Ascending aorta (tissue), 2 donors: ENCODE measurements at regions not wholly inside any gene's neighbourhood (a gene's known extent, or its start where the extent isn't known, plus 50 kb on each side); places are given as distances from the start of the nearest gene placed in this dataset.

Experiments
- DNase-seq, 2 donors: peaks; one replicate each; pipeline ENCODE4 v3.0.0-alpha.2; 2019; ENCODE audit warnings: low spot score in 2 of 2
- H3K27ac ChIP-seq, 2 donors: fragments of 200-600 bp; sonication (generic); one replicate each; pipeline ENCODE4 v1.5.1; 2016 to 2017; ENCODE audit warnings: mild to moderate bottlenecking in 1 of 2
- H3K27me3 ChIP-seq: fragments of 200-600 bp; sonication (generic); one replicate; pipeline ENCODE4 v1.5.1; 2017
- H3K36me3 ChIP-seq, 2 donors: fragments of 200-600 bp; sonication (generic); one replicate each; pipeline ENCODE4 v1.5.1; 2016
- H3K4me1 ChIP-seq, 2 donors: fragments of 200-600 bp; sonication (generic); one replicate each; pipeline ENCODE4 v1.5.1; 2016 to 2017; ENCODE audit warnings: mild to moderate bottlenecking in 1 of 2
- H3K4me3 ChIP-seq, 2 donors: fragments of 200-600 bp; sonication (generic); one replicate each; pipeline ENCODE4 v1.5.1; 2016 to 2017; ENCODE audit warnings: mild to moderate bottlenecking in 1 of 2
- H3K9me3 ChIP-seq, 2 donors: fragments of 200-600 bp; sonication (generic); one replicate each; pipeline ENCODE4 v1.5.1; 2016
- intact Hi-C: fragments of 100-400 bp; cut with DNase I; formaldehyde crosslinking; loops from one replicate; pipeline ENCODE4 v1.15.1; 2023
- TF ChIP-seq, protein P1 (sequence below), 3 experiments: fragments of 200-600 bp in 2 of 3; fragments of 450-650 bp in 1 of 3; sonication (generic) in 2 of 3; IDR thresholded peaks; one replicate each; pipeline ENCODE4 v1.5.1; 2016 to 2019; ENCODE audit warnings: antibody characterized with exemption in 3 of 3, mild to moderate bottlenecking in 1 of 3, moderate library complexity in 1 of 3

GRCh38 chr1:87242445-87243185 is 86.1 kb upstream of the LMO4 start:
- Histone ChIP-seq H3K4me3 (no peak overlapping the region), H3K27ac (no peak overlapping the region), H3K4me1 (no peaks in the 10 kb centered on the region), H3K36me3 (no peaks in the 10 kb centered on the region), H3K9me3 (no peaks in the 10 kb centered on the region), H3K27me3 (no peaks in the 10 kb centered on the region)
- TF ChIP-seq, protein P1, sequence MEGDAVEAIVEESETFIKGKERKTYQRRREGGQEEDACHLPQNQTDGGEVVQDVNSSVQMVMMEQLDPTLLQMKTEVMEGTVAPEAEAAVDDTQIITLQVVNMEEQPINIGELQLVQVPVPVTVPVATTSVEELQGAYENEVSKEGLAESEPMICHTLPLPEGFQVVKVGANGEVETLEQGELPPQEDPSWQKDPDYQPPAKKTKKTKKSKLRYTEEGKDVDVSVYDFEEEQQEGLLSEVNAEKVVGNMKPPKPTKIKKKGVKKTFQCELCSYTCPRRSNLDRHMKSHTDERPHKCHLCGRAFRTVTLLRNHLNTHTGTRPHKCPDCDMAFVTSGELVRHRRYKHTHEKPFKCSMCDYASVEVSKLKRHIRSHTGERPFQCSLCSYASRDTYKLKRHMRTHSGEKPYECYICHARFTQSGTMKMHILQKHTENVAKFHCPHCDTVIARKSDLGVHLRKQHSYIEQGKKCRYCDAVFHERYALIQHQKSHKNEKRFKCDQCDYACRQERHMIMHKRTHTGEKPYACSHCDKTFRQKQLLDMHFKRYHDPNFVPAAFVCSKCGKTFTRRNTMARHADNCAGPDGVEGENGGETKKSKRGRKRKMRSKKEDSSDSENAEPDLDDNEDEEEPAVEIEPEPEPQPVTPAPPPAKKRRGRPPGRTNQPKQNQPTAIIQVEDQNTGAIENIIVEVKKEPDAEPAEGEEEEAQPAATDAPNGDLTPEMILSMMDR (IDR thresholded peaks at IDR 0.05), result no peak
- intact Hi-C loops, result no loop called here
- DNase-seq, result no peak

DNA sequence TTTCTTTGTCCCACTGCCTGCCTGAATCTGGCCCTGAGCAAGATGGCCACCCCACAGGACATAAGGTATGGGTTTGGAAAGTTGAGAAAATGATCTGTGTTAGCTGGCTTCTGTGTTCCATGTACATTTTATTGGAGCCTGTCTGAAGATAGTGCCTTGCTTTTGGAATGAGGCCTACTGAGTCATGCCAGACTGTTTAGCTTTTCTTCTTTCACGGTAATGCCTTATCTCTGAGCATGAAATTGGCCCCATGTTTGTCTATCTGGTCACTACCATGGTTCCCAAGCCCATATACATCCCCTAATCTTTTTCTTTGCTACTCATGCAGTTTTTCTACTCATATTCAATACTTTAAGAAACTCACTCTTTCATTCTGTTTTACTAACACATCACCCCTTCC is 85.1 kb upstream of the LMO4 start:
- H3K4me3 ChIP-seq, result no peak overlapping the region
- no peaks in the 10 kb centered on the region for H3K4me1 ChIP-seq
- H3K27ac ChIP-seq, result no peak overlapping the region
- no peak for DNase-seq
- TF ChIP-seq, protein P1 (IDR thresholded peaks at IDR 0.05), result no peak
- no peaks in the 10 kb centered on the region for H3K9me3 ChIP-seq
- H3K36me3 ChIP-seq, result no peaks in the 10 kb centered on the region
- intact Hi-C loops, result no loop called here
- no peaks in the 10 kb centered on the region for H3K27me3 ChIP-seq

DNA sequence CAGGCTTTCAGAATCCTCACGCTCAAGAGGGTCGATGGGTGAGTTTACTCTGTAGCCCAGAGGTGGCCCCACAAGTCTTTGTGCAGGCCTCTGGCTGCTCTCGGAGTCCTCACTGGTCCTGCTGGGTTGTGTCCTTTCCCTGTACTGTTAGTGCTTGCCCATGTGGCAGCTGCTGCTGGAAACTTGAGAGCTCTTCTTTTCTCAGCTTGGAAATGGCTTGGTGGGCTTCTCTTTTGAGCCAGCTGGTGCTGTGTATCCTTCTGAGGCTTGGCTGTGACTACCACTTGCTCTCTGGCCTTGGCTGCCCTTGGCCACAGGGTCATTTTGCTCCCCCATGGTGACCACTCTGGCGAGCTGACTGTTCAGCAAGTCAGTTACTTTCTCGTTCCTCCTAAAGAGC is 82.2 kb upstream of the LMO4 start:
- H3K4me3 ChIP-seq, result no peak overlapping the region
- H3K9me3 ChIP-seq, result no peaks in the 10 kb centered on the region
- intact Hi-C loops, result no loop called here
- H3K4me1 ChIP-seq, result no peaks in the 10 kb centered on the region
- H3K27me3 ChIP-seq, result no peaks in the 10 kb centered on the region
- TF ChIP-seq, protein P1 (IDR thresholded peaks at IDR 0.05), result no peak
- H3K36me3 ChIP-seq, result no peaks in the 10 kb centered on the region
- no peak for DNase-seq
- H3K27ac ChIP-seq, result no peak overlapping the region

- Histone ChIP-seq H3K9me3 (no peaks in the 10 kb centered on the region), H3K27me3 (no peaks in the 10 kb centered on the region), H3K4me3 (no peak overlapping the region), H3K4me1 (no peaks in the 10 kb centered on the region), H3K36me3 (no peaks in the 10 kb centered on the region), H3K27ac (no peak overlapping the region)
- intact Hi-C loops, result no loop called here
- no peak for DNase-seq
- TF ChIP-seq, protein P1 (IDR thresholded peaks at IDR 0.05), result no peak
Observed at GRCh38 chr1:87249803-87250202, 78.9 kb upstream of the LMO4 start.

GRCh38 chr1:87250336-87250735 is 78.3 kb upstream of the LMO4 start:
- H3K36me3 ChIP-seq, result no peaks in the 10 kb centered on the region
- intact Hi-C loops, result no loop called here

More at GRCh38 chr1:87250336-87250735, 78.3 kb upstream of the LMO4 start:
- H3K4me1 ChIP-seq, result no peaks in the 10 kb centered on the region
- DNase-seq, result no peak
- no peaks in the 10 kb centered on the region for H3K9me3 ChIP-seq
- TF ChIP-seq, protein P1 (IDR thresholded peaks at IDR 0.05), result no peak
- no peak overlapping the region for H3K27ac ChIP-seq
- H3K27me3 ChIP-seq, result no peaks in the 10 kb centered on the region
- H3K4me3 ChIP-seq, result no peak overlapping the region
